Left lung (tissue), 4 donors: ENCODE measurements at regions not wholly inside any gene's neighbourhood (a gene's known extent, or its start where the extent isn't known, plus 50 kb on each side); places are given as distances from the start of the nearest gene placed in this dataset.

Source experiments
- ATAC-seq: fragments of 200-7000 bp; cut with Tn5 transposase; one replicate; pipeline ENCODE4 v1.9.1; 2020; ENCODE audit warnings: moderate library complexity
- DNase-seq, 4 donors: peaks; one replicate each; pipeline ENCODE4 v3.0.0-alpha.2; 2013 to 2020
- H3K27ac ChIP-seq, 2 donors: fragments of 200-600 bp; sonication (generic) in 1 of 2; one replicate each; pipeline versions ENCODE4 v1.5.0 to v1.8.0; 2020 to 2021
- H3K27me3 ChIP-seq, 2 donors: fragments of 200-600 bp; sonication (generic) in 1 of 2; one replicate each; pipeline versions ENCODE4 v1.5.0 to v1.8.0; 2020 to 2021
- H3K36me3 ChIP-seq, 2 donors: fragments of 200-600 bp; sonication (generic) in 1 of 2; one replicate each; pipeline versions ENCODE4 v1.5.0 to v1.8.0; 2020 to 2021
- H3K4me1 ChIP-seq, 2 donors: fragments of 200-600 bp; one replicate each; pipeline ENCODE4 v1.8.0; 2021
- H3K4me3 ChIP-seq, 2 donors: fragments of 200-600 bp; sonication (generic) in 1 of 2; one replicate each; pipeline versions ENCODE4 v1.5.0 to v1.8.0; 2020 to 2021; ENCODE audit warnings: mild to moderate bottlenecking in 1 of 2
- H3K9me3 ChIP-seq, 2 donors: fragments of 200-600 bp; sonication (generic) in 1 of 2; one replicate each; pipeline versions ENCODE4 v1.5.0 to v1.8.0; 2020 to 2021
- intact Hi-C, 2 donors: fragments of 100-400 bp; cut with DNase I; formaldehyde crosslinking; loops; one replicate each; pipeline versions ENCODE4 v1.11.2 to v1.14.2; 2022
- TF ChIP-seq, protein P1 (sequence below), 2 donors: fragments of 200-600 bp; sonication (generic) in 1 of 2; IDR thresholded peaks; one replicate each; pipeline versions ENCODE4 v1.5.0 to v1.8.0; 2021; ENCODE audit warnings: antibody characterized with exemption in 2 of 2
- donor health status: DM: no; HTN: yes; CAD: no.
- donor health status: DM: no; HTN: no; CAD: no.

DNA sequence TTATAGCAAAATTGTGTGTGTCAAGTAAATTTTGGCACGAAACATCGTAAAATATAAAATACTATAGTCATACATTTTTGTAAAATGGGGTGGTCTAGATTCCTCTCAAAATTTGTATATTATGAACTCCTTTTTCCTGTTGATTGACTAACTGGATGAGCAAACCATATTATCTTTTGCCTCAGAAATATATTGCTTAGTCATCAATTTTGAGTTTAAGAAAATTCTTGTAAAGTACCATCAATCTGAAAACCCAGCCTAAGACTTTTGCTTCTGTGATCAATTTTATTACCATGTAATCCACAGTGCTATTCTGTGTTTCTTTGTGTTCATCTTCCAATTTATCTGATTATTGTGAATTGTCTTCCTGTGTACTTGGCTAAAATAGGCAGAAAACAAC, 98.0 kb upstream of the PCDH18 start:
- ATAC-seq (no peak), DNase-seq (no peak)
- TF ChIP-seq, protein P1, sequence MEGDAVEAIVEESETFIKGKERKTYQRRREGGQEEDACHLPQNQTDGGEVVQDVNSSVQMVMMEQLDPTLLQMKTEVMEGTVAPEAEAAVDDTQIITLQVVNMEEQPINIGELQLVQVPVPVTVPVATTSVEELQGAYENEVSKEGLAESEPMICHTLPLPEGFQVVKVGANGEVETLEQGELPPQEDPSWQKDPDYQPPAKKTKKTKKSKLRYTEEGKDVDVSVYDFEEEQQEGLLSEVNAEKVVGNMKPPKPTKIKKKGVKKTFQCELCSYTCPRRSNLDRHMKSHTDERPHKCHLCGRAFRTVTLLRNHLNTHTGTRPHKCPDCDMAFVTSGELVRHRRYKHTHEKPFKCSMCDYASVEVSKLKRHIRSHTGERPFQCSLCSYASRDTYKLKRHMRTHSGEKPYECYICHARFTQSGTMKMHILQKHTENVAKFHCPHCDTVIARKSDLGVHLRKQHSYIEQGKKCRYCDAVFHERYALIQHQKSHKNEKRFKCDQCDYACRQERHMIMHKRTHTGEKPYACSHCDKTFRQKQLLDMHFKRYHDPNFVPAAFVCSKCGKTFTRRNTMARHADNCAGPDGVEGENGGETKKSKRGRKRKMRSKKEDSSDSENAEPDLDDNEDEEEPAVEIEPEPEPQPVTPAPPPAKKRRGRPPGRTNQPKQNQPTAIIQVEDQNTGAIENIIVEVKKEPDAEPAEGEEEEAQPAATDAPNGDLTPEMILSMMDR (IDR thresholded peaks at IDR 0.05), result no peak
- Histone ChIP-seq H3K27ac (no peak overlapping the region), H3K27me3 (no peaks in the 10 kb centered on the region), H3K36me3 (no peaks in the 10 kb centered on the region), H3K9me3 (no peaks in the 10 kb centered on the region), H3K4me3 (no peak overlapping the region), H3K4me1 (no peaks in the 10 kb centered on the region)
- intact Hi-C loops, result no loop called here

DNA sequence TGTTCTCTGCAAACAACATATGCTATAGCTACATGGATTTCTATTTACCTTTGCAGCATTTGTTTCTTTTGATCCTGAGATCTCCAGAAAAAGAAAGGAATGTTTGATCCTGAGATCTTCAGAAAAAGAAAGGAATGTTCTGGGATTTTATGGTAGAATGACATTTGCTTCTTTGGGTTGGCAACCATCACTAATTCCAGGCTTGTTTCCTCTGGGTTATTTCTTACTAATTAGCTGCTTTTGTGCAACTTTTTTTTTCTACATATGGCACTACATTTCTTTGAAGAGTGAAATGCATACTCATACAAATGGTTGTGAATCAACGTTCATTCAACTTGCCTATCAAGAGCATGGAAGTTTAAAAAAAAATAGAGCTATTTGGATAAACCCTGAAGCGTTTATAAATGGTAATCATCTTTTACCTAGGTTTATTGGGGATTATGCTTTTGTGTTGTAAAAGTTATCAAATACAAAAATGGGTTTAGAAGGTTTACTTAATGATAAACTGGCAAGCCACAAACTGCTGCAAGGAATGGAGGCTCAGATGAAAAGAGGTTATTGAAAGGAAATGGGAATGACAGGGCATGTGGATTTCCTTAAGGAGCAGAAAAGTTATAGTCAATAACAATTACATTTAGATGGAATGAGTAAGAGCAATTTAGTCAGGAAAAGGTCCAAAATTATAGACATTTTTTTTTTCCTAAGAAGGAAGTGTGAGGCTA, 95.6 kb upstream of the PCDH18 start:
- TF ChIP-seq, protein P1 (IDR thresholded peaks at IDR 0.05), result no peak
- ATAC-seq (no peak), DNase-seq (no peak)
- H3K4me1 ChIP-seq, result no peaks in the 10 kb centered on the region
- H3K36me3 ChIP-seq, result no peaks in the 10 kb centered on the region
- H3K27ac ChIP-seq, result no peak overlapping the region
- H3K9me3 ChIP-seq, result no peaks in the 10 kb centered on the region
- no peak overlapping the region for H3K4me3 ChIP-seq
- no peaks in the 10 kb centered on the region for H3K27me3 ChIP-seq
- intact Hi-C loops, result no loop called here

DNA sequence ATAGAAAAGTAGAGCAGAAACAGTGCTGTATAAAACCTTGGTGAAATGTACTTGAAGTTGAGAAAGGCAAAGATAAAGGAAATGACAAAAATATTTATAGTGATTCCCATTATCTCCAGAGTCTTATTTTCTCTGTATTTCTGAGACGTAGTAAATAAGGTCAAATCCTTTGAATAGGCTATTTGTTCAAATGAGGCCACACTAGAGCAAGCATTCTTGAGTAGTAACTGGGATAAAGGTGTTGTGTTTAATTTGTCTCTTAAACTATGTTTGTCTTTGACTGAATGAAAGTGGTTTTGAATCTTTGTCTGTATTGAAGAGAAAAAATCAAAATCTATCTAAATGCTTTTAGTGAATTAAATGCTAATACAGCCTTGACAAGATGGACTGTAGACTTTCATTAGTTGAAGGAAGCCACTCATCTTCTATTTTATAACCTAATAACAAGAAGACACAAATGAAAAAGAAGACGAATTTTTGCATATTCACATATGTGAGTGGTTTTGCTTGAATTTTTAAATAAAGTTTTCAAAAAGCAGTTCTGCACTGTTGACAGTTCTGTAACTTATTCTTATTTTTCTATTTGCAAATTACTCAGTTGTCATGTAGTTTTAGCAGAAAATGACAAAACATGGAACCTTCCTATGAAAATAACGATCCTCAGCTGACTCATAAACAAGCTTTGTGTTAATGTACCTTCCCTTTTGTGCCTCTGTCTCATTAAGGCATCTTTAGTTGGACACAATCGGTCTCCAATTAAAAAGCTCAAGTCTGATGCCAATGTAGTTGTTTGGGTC, 94.8 kb upstream of the PCDH18 start:
- no peak for ATAC-seq
- Histone ChIP-seq H3K36me3 (no peaks in the 10 kb centered on the region), H3K27ac (no peak overlapping the region), H3K27me3 (no peaks in the 10 kb centered on the region), H3K9me3 (no peaks in the 10 kb centered on the region), H3K4me1 (no peaks in the 10 kb centered on the region), H3K4me3 (no peak overlapping the region)
- no peak for DNase-seq
- TF ChIP-seq, protein P1 (IDR thresholded peaks at IDR 0.05), result no peak
- intact Hi-C loops, result no loop called here

DNA sequence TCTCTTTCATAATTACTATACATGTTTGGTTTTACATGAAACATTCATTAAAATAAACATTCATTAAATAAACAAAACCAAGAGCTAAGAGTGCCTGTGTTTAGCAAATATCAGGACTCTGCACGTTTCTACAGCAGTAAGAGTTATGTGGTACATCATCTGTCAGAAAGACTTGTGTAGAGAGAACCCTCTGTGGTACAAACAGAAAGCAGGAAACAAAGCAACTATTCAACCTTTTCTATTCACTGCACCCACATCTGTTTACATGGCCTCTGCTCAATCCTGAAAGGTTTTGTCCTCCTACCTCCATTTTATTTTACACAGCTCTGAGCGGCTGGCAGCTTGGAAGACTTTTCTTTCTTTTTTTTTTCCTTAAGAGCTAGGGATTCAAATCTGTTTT, 90.7 kb upstream of the PCDH18 start:
- H3K27ac ChIP-seq, result no peak overlapping the region
- H3K4me1 ChIP-seq, result no peaks in the 10 kb centered on the region
- H3K4me3 ChIP-seq, result no peak overlapping the region
- intact Hi-C loops, result no loop called here
- H3K27me3 ChIP-seq, result no peaks in the 10 kb centered on the region
- H3K9me3 ChIP-seq, result no peaks in the 10 kb centered on the region
- TF ChIP-seq, protein P1 (IDR thresholded peaks at IDR 0.05), result no peak
- DNase-seq (no peak), ATAC-seq (no peak)
- no peaks in the 10 kb centered on the region for H3K36me3 ChIP-seq

DNA sequence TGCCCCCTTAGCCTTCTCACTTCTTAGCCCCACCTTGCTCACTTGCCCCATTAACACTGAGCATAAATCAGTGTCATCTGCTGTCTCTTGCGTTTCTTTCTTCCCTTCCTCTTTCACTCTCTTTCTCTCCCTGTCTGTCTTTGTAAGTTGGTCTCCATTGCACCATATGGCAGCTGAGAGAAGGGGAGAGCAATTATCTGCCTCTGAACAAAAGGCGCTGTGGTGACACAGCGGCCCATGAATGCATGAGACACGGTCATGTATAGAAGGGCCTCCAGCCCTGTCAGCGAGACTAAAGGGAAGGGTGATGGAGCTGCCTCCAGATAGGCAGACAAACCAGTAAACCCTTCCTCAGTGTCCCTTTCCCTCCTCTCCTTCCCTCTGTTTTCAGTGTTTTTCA, 88.8 kb upstream of the PCDH18 start:
- DNase-seq, result no peak
- H3K4me1 ChIP-seq, result no peaks in the 10 kb centered on the region
- no peak for ATAC-seq
- no peaks in the 10 kb centered on the region for H3K9me3 ChIP-seq
- H3K27me3 ChIP-seq, result no peaks in the 10 kb centered on the region
- no peaks in the 10 kb centered on the region for H3K36me3 ChIP-seq
- intact Hi-C loops, result no loop called here
- TF ChIP-seq, protein P1 (IDR thresholded peaks at IDR 0.05), result no peak
- no peak overlapping the region for H3K27ac ChIP-seq
- no peak overlapping the region for H3K4me3 ChIP-seq
